ENCODE measurements at regions not wholly inside any gene's neighbourhood (a gene's known extent, or its start where the extent isn't known, plus 50 kb on each side); places are given as distances from the start of the nearest gene placed in this dataset.

DNA sequence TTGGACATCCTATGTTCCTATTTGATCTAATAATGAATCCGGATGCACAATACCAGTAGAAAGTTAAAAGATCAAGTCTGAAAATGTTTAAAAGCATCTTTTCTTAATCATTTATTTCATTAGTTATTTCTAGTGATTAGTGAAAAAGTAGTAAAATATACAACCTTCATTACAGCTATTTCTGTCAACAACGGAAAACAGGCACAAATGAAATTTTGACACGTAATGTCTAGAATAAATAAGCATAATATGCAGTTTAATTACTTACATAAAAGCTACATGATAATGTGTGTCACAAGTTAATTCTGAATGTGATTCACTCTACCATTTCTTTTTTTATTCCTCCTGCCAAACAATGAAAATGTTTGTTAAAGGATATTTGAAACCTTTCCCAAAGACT lies 216.1 kb downstream of the MYCN start:
- no peak for TF ChIP-seq CTCF (IDR thresholded peaks at IDR 0.05; ENCODE audit: low read length)
- no peak for TF ChIP-seq EZH2 (IDR thresholded peaks at IDR 0.05; ENCODE audit: borderline replicate concordance, low read length)
